GM12891 (cell line): ENCODE measurements at regions not wholly inside any gene's neighbourhood (a gene's known extent, or its start where the extent isn't known, plus 50 kb on each side); places are given as distances from the start of the nearest gene placed in this dataset.

ENCODE experiments used
- POLR2A ChIP-seq: IDR thresholded peaks from 2 replicates; pipeline ENCODE4 v1.6.1; 2011; ENCODE audit warnings: low read depth, low read length, control low read depth
- POLR2AphosphoS5 ChIP-seq: IDR thresholded peaks from 2 replicates; pipeline ENCODE4 v1.6.1; 2011; ENCODE audit warnings: low read depth, low read length, control low read depth
- SPI1 ChIP-seq: IDR thresholded peaks from 2 replicates; pipeline ENCODE4 v1.6.1; 2011; ENCODE audit warnings: low read depth, low read length, control low read depth
- TAF1 ChIP-seq: IDR thresholded peaks from 2 replicates; pipeline ENCODE4 v1.6.1; 2011; ENCODE audit warnings: low read depth, low read length, control low read depth

- TF ChIP-seq SPI1 (no peak), POLR2AphosphoS5 (no peak), POLR2A (no peak), TAF1 (no peak)
These were observed 138.3 kb upstream of the ZNF521 start for GRCh38 chr18:25490316-25490715.
